LNCAP (cell line): ENCODE measurements at regions not wholly inside any gene's neighbourhood (a gene's known extent, or its start where the extent isn't known, plus 50 kb on each side); places are given as distances from the start of the nearest gene placed in this dataset.

Experiments used
- TF ChIP-seq, protein P1 (sequence below): fragments of 450-650 bp; IDR thresholded peaks from 2 replicates; pipeline ENCODE4 v1.5.1; 2017; ENCODE audit warnings: mild to moderate bottlenecking

DNA sequence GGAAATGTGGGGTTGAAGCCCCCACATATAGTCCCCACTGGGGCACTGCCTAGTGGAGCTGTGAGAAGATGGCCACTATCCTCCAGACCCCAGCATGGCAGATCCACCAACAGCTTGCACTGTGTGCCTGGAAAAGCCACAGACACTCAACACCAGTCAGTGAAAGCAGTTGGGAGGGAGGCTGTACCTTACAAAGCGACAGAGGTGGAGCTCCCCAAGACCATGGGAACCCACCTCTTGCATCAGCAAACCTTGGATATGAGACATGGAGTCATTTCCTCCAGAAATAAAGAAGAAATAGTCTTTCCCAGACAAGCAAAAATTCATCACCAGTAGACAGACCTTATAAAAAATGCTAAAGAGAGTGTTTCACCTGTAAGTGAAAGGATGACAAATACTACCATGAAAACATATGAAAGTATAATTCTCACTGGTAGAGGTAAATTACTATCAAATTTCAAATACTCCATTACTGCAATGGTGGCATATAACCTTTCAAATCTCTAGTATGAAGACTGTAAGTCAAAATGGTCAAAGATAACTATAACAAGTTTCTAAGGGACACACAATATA, 152.6 kb upstream of the EPHA4 start:
- TF ChIP-seq, protein P1, sequence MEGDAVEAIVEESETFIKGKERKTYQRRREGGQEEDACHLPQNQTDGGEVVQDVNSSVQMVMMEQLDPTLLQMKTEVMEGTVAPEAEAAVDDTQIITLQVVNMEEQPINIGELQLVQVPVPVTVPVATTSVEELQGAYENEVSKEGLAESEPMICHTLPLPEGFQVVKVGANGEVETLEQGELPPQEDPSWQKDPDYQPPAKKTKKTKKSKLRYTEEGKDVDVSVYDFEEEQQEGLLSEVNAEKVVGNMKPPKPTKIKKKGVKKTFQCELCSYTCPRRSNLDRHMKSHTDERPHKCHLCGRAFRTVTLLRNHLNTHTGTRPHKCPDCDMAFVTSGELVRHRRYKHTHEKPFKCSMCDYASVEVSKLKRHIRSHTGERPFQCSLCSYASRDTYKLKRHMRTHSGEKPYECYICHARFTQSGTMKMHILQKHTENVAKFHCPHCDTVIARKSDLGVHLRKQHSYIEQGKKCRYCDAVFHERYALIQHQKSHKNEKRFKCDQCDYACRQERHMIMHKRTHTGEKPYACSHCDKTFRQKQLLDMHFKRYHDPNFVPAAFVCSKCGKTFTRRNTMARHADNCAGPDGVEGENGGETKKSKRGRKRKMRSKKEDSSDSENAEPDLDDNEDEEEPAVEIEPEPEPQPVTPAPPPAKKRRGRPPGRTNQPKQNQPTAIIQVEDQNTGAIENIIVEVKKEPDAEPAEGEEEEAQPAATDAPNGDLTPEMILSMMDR: no peak

DNA sequence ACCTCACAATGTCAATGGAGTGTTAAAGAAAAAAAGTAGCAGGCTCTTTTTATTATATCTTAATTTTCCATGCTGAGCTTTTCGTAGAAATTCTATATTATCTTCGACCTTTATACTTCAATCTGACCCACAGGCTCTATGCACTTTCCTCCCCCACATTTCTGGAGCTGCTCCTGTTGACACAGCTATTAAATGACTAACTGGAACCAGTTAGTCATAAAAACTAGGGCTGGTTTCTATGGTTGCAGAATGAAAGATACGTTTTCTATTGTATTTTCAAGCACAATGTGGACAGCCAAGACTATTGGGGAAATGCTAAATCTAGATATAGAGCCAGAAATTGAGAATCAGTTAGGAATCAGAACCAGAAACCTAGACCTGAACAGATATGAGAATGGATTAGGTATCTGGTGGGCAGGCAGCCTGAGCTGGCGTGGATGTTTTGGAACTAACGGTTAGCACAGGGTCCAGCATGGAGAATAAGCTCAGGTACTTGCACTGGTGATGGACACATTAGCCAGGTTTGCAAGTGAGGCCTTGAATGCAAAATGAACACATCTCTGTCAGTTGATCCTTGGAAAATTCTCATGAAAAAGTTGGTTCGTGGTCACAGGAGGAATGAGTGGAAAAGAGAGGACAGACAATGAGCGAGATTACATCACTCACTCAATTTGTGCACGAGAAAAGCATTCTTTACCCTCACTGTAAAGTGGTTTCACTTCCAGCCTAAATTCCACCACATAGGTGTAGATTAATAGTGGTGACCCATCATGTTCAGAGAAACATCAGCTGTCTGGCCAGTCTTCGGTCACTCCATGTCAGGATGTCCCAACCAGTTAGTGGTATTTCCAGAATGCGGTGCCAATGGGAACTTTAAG, 144.6 kb upstream of the EPHA4 start:
- TF ChIP-seq, protein P1: no peak

- TF ChIP-seq, protein P1: no peak
Measured at GRCh38 chr2:221715523-221716247, 143.6 kb upstream of the EPHA4 start.

GRCh38 chr2:221710744-221711143, 138.6 kb upstream of the EPHA4 start:
- TF ChIP-seq, protein P1: no peak

- TF ChIP-seq, protein P1: no peak
Measured at GRCh38 chr2:221708902-221709301, 136.8 kb upstream of the EPHA4 start.

GRCh38 chr2:221705185-221705877, 133.2 kb upstream of the EPHA4 start:
- TF ChIP-seq, protein P1: no peak

GRCh38 chr2:221704442-221704841, 132.3 kb upstream of the EPHA4 start:
- TF ChIP-seq, protein P1: no peak
